ENCODE measurements at regions not wholly inside any gene's neighbourhood (a gene's known extent, or its start where the extent isn't known, plus 50 kb on each side); places are given as distances from the start of the nearest gene placed in this dataset.

DNA sequence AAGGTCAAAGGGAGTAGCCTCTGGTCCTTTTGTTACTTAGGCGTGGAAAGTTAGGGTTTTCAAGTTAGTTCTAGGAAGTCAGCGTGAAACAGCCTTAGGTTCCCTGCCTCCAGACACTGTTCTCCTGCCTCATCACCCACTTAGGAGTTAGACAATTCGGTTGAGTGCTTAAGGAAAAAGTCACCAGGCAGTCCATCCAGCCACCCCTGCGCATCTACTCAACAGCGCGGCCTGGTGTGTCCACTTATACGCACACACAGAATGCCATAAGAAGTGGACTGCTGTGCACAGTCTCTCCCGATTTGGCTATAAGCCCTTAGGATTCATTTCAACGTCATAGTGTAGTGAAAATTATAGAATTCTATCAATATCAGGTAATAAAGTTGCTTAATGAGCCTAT, 470.8 kb upstream of the TNP1 start:
- DNase-seq: no peak

DNA sequence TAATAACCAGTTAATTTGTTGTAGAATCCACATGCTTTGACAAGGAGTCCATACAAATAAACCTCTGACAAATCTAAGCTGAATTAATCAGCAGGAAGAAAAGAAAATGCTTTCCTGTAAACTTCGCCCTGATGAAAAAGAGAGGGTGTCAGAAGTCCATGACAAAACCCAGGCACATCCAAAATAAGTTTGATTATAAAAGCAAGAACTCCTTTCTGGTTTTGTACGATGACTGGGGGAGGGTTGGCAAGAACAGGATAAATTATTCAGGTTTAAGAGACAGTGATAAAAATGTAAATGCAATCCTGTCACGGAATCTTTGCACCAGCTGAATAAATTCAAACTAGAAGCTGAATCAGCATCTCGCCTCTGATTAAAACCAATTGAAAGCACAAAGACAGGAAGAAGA, 469.2 kb upstream of the TNP1 start:
- no peak for DNase-seq

GRCh38 chr2:217328622-217328978, 468.7 kb upstream of the TNP1 start:
- no peak for DNase-seq

- DNase-seq: no peak
These were observed 468.2 kb upstream of the TNP1 start for GRCh38 chr2:217327953-217328621.

GRCh38 chr2:217326238-217327022, 466.6 kb upstream of the TNP1 start:
- no peak for DNase-seq

DNA sequence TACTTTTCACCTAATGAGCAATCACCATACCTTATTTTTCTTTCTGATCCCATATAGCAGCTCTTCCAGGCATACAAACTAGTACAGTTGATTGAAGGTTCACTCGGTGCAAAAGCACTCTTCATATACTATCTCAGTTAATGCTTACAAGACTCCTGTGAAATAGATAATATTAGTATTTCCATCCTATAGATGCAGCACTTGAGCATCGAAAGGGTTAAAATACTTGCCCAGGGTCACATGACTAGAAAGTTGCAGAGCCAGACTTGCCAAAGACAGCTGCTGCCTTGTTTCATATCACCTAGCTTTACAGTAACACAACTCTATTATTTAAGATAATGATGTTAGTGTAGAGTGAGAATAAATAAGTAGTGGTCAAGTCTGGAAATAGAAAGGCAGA, 466.0 kb upstream of the TNP1 start:
- no peak for DNase-seq

DNA sequence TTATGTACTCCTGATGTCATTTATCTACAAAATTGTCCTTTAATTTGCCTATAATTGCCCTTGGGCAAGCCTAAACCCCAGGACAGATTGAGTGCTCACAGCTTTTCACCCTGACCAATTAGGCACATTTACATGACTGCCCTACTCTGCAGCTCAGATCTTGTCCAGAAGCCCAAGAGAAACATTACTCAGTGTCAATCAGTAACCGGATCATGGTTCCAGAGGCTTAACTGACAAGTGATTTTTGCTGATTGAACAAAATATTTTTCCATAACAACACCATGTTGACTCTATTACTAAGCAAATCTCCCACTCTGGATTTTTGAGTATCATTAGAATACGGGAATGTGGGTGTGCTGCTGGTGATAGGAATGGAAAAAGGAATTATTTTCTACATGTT, 465.4 kb upstream of the TNP1 start:
- DNase-seq: no peak

GRCh38 chr2:217316743-217317142, 456.9 kb upstream of the TNP1 start:
- DNase-seq: no peak

DNA sequence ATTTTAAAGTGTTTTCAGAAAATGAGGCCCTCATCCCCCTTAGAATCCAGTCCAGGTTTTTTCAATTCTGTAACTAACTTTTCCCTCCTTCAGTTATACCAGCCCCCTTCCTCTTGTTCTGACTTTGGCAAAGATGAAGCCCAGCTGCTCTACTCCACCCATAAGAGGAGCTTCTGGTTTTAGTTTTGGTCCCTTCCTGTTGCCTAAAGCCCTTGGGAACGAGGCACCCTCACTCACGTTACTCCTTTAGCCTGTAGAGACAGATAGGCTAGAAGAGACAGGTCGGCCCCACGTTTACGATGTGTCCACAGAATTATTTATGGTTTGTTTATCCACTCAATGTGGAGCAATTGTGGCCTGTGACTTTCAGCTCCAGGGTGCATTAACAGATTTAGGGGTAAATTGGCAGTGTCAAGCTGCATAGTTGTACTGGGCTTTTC, 454.2 kb upstream of the TNP1 start:
- peak; percentile 36 for DNase-seq

DNA sequence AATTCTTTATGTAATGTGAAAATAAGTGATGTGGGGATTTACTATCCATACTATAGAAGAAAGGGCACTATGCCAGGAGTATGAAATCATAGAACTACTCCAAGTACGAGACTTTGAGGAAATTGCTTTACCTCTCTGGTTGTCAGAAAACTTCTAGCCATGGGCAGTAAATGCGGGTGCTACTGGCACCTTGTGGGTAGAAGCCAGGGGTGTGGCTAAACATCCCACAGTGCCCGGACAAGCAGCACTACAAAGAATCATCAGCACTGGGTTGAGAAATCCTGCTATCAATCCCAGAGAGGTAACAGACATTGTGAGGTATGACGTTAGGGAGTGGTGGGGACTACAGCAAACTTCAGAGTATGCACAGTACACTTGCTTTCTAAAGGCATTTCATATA, 453.5 kb upstream of the TNP1 start:
- no peak for DNase-seq

GRCh38 chr2:217309056-217309455, 449.2 kb upstream of the TNP1 start:
- no peak for DNase-seq

DNA sequence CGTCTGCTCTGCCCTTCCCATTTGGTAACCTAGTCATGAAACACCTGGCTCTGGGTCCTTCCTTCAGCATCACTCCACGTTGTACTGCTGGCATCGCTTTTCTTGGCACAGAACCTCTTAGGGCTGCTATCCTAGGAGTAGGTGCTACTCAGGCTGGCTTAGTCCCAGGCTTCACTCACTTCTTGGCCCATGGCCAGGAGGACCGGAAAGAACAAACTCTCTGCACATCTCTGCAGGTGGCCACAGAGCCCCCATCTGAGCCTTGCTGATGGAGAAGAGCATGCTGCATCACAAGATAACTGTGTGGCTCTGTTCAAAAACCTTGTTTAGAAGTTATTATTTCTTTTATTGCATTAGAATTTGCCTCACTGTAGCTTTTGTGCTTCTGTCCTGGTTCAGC, 447.2 kb upstream of the TNP1 start:
- DNase-seq: no peak

DNA sequence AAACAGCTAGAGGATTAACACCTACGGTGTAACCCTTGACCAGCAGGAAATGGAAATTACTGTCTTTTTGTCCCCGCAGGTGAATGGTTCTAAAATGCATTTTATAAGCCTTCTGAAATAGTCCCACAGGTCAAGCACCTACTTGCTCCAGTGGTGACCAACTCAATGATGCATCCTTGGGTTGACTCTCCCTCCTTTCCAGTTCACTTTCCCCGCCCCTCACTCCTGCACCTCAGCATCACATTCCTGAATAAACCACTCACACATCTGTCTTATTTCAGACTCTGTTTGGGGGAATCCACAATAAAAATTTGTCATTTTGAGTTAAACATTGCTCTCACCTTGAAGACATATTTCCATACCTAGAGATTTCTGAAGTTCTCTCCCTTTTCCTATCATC, 446.0 kb upstream of the TNP1 start:
- no peak for DNase-seq

- no peak for DNase-seq
These were observed 444.7 kb upstream of the TNP1 start for GRCh38 chr2:217304582-217304981.

DNA sequence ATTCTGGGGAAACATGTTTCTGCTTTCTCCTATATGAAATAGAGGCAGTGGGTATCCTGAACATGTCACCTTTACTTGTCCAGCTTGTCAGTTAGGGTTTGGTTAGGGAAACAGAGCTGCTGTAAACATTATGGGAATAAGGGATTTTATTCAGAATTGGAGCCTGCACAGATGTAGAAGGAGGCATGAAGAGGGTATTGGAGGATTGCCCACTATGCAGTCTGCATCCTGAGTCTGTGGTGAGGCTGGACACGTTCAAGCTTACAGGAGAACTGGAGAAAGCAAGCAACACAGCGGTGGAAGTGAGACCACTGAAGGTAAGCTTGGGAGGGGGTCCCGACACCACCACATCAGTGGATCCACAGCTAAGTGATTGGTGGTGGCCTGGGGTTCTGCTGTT, 443.0 kb upstream of the TNP1 start:
- DNase-seq: no peak

- no peak for DNase-seq
These were observed 441.5 kb upstream of the TNP1 start for GRCh38 chr2:217301142-217301925.

GRCh38 chr2:217299590-217299989, 439.7 kb upstream of the TNP1 start:
- DNase-seq: no peak

GRCh38 chr2:217297096-217297495, 437.2 kb upstream of the TNP1 start:
- DNase-seq: no peak

- DNase-seq: no peak
These were observed 435.0 kb upstream of the TNP1 start for GRCh38 chr2:217294818-217295217.

GRCh38 chr2:217294211-217294610, 434.3 kb upstream of the TNP1 start:
- no peak for DNase-seq

- no peak for DNase-seq
These were observed 433.7 kb upstream of the TNP1 start for GRCh38 chr2:217293607-217294006.

DNA sequence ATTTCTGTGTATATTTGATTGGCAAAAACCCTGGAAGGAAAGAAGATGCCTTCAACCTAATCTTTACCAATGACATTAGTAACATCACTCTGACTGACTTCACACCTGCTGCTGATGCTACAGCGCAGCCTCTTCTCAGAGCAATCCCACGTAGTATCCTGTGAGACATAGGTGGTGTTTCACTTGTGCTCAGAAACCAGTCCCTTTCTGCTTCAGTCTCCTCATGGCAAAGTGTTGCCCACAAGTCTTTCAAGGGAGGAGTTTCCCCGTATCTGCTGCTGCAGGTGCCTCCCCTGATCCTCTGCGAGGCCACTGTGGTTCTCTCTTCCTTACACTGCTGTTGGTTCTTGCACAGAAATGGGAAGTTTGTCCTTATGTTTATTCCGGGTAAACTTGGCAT, 433.2 kb upstream of the TNP1 start:
- no peak for DNase-seq

DNA sequence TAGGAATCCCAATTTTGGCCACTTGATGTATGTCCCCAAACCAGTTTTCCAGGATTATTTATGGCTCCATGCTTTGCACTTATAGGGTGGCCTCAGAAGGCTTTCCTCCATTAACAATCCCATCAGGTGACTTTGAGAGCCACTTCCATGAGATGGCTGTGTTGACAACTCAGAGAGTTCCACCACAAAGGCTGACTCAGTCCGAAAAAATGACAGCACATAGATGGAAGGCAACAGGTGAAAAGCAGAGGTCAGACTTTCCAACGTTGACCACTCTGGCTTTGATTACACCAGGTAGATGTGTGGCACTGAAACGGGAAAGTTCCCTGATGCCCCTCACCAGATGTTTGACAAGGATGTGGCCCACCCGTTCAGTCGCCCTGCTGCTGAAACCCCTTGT, 431.4 kb upstream of the TNP1 start:
- DNase-seq: no peak

DNA sequence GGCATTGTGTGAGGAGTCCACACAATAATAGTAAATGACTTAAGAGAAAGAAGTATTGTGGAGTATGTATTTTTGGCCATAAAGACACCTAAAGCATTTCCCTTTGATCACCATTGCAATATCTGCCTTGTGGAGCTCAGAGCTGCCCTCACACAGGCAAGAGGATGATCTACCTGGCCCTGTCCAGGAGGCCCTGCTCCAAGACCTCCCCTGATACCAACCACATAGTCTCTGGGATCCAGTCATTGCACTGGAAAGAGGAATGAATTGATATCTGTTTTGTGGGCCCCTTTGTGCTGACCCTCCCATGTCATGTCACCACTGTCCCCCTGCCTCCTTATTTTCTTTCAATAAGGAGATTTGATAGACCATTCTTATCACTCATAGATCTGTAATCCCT, 430.6 kb upstream of the TNP1 start:
- no peak for DNase-seq

Data from NCI-H2227 treated with DMSO at 0.1 percent for 48 hours (cell line).